Transverse colon (tissue), 4 donors: ENCODE measurements at regions not wholly inside any gene's neighbourhood (a gene's known extent, or its start where the extent isn't known, plus 50 kb on each side); places are given as distances from the start of the nearest gene placed in this dataset.

Source experiments
- DNase-seq: peaks from one replicate; pipeline ENCODE4 v3.0.0-alpha.2; 2019
- H3K27ac ChIP-seq, 4 donors: fragments of 200-600 bp; sonication (generic); 2 replicates each; pipeline ENCODE4 v1.5.1; 2016 to 2018; ENCODE audit warnings: inconsistent platforms in 4 of 4
- H3K27me3 ChIP-seq: fragments of 200-600 bp; sonication (generic); 2 replicates; pipeline ENCODE4 v1.5.1; 2017; ENCODE audit warnings: inconsistent platforms
- H3K36me3 ChIP-seq, 4 donors: fragments of 200-600 bp; sonication (generic); 2 replicates each; pipeline ENCODE4 v1.5.1; 2017 to 2019; ENCODE audit warnings: inconsistent platforms in 4 of 4
- H3K4me1 ChIP-seq, 4 donors: fragments of 200-600 bp; sonication (generic); 2 replicates each; pipeline ENCODE4 v1.5.1; 2017 to 2020; ENCODE audit warnings: inconsistent platforms in 4 of 4
- H3K4me3 ChIP-seq, 4 donors: fragments of 200-600 bp; sonication (generic); 1 replicate in 1 of 4; 2 replicates in 3 of 4; pipeline versions ENCODE4 v1.5.1 to v1.6.1; 2017 to 2019; ENCODE audit warnings: inconsistent platforms in 4 of 4
- H3K9me3 ChIP-seq, 2 donors: fragments of 200-600 bp; sonication (generic); 2 replicates each; pipeline ENCODE4 v1.5.1; 2017 to 2019; ENCODE audit warnings: inconsistent platforms in 2 of 2
- EP300 ChIP-seq: sonication (generic); formaldehyde crosslinking; IDR thresholded peaks from one replicate; pipeline ENCODE4 v1.6.1; 2017; ENCODE audit warnings: antibody characterized with exemption, low read depth
- POLR2A ChIP-seq: fragments of 450-650 bp; IDR thresholded peaks from one replicate; pipeline ENCODE4 v1.6.1; 2016; ENCODE audit warnings: antibody characterized with exemption, mild to moderate bottlenecking, moderate library complexity
- POLR2AphosphoS5 ChIP-seq, 3 donors: sonication (generic); formaldehyde crosslinking; IDR thresholded peaks; one replicate each; pipeline ENCODE4 v1.6.1; 2016; ENCODE audit warnings: antibody characterized with exemption in 3 of 3
- WGBS, 2 donors: methylation state at CpG; one replicate each; pipeline ENCODE4 v1.1.5; 2018; ENCODE audit warnings: low coverage in 1 of 2; 5-methylcytosine and 5-hydroxymethylcytosine counted together
- in situ Hi-C, 4 donors: fragments of 200-750 bp; cut with MboI; loops; one replicate each; pipeline versions ENCODE4 v1.15.0 to v1.15.1; 2017; ENCODE audit warnings: low sequenced_read_pairs in 3 of 4, low pct_ligation_motif_present in 1 of 4, low pct_unique_long_range_greater_than_20kb in 1 of 4
- intact Hi-C: fragments of 100-400 bp; cut with DNase I; formaldehyde crosslinking; loops from one replicate; pipeline ENCODE4 v1.15.1; 2023; ENCODE audit warnings: low total_unique reads
- TF ChIP-seq, protein P1 (sequence below), 5 experiments: fragments of 200-600 bp in 3 of 5; fragments of 450-650 bp in 2 of 5; sonication (generic) in 3 of 5; IDR thresholded peaks; 1 replicate in 2 of 5; 2 replicates in 3 of 5; pipeline ENCODE4 v1.5.1; 2016 to 2017; ENCODE audit warnings: antibody characterized with exemption in 5 of 5, inconsistent platforms in 3 of 5, mild to moderate bottlenecking in 2 of 5, moderate library complexity in 1 of 5

GRCh38 chr13:22074403-22074802 lies 403.5 kb downstream of the FGF9 start:
- Histone ChIP-seq H3K4me3 (no peak overlapping the region), H3K27ac (no peak overlapping the region), H3K27me3 (no peaks in the 10 kb centered on the region), H3K36me3 (no peaks in the 10 kb centered on the region), H3K9me3 (no peaks in the 10 kb centered on the region), H3K4me1 (no peaks in the 10 kb centered on the region)
- DNase-seq = no peak
- TF ChIP-seq, protein P1, sequence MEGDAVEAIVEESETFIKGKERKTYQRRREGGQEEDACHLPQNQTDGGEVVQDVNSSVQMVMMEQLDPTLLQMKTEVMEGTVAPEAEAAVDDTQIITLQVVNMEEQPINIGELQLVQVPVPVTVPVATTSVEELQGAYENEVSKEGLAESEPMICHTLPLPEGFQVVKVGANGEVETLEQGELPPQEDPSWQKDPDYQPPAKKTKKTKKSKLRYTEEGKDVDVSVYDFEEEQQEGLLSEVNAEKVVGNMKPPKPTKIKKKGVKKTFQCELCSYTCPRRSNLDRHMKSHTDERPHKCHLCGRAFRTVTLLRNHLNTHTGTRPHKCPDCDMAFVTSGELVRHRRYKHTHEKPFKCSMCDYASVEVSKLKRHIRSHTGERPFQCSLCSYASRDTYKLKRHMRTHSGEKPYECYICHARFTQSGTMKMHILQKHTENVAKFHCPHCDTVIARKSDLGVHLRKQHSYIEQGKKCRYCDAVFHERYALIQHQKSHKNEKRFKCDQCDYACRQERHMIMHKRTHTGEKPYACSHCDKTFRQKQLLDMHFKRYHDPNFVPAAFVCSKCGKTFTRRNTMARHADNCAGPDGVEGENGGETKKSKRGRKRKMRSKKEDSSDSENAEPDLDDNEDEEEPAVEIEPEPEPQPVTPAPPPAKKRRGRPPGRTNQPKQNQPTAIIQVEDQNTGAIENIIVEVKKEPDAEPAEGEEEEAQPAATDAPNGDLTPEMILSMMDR (IDR thresholded peaks at IDR 0.05) = no peak
- no peak for TF ChIP-seq EP300
- TF ChIP-seq POLR2AphosphoS5 (IDR thresholded peaks at IDR 0.05) = no peak
- TF ChIP-seq POLR2A = no peak
- in situ Hi-C loops (no loop called here), intact Hi-C loops (no loop called here)

DNA sequence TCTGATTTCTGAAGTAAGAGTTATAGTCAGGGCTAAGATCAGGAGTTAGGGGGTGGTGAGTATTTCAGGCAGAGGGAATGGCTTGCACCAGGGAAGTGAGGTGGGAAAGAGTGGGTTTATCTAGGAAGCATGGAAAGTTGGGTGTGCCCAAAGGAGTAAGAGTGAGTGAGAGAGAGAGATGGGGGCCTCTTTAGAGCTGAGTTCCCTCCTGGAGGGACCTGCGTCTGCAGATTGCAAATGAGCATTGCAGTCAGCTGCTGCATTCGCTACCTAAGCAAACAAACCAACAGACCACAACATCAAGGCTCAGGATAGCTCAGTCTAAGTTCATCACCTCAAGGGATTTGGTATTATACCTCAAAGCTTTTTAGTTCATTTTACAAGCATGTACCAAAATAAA lies 405.8 kb downstream of the FGF9 start:
- Histone ChIP-seq H3K4me1 (no peaks in the 10 kb centered on the region), H3K4me3 (no peak overlapping the region), H3K27me3 (no peaks in the 10 kb centered on the region), H3K36me3 (no peaks in the 10 kb centered on the region), H3K9me3 (no peaks in the 10 kb centered on the region), H3K27ac (no peak overlapping the region)
- in situ Hi-C loops (no loop called here), intact Hi-C loops (no loop called here)
- no peak for DNase-seq
- 22 to 41% methylated on average over 2 of the region's 2 CpGs for WGBS, 2 donors
- TF ChIP-seq, protein P1 (IDR thresholded peaks at IDR 0.05) = no peak
- TF ChIP-seq EP300 (no peak), POLR2AphosphoS5 (IDR thresholded peaks at IDR 0.05) (no peak), POLR2A (no peak)

GRCh38 chr13:22077205-22077683 lies 406.4 kb downstream of the FGF9 start:
- Histone ChIP-seq H3K4me1 (peaks cover 0 to 3% (median 0%) of the 10 kb centered on the region in 4 donors), H3K36me3 (no peaks in the 10 kb centered on the region), H3K27ac (no peak overlapping the region), H3K9me3 (no peaks in the 10 kb centered on the region), H3K27me3 (no peaks in the 10 kb centered on the region), H3K4me3 (no peak overlapping the region)
- in situ Hi-C loops (no loop called here), intact Hi-C loops (no loop called here)
- DNase-seq = no peak
- no peak for TF ChIP-seq EP300
- TF ChIP-seq, protein P1 (IDR thresholded peaks at IDR 0.05) = no peak
- TF ChIP-seq POLR2AphosphoS5 (IDR thresholded peaks at IDR 0.05) = no peak
- TF ChIP-seq POLR2A = no peak
- 26 to 27% methylated on average over 3 of the region's 3 CpGs for WGBS, 2 donors

DNA sequence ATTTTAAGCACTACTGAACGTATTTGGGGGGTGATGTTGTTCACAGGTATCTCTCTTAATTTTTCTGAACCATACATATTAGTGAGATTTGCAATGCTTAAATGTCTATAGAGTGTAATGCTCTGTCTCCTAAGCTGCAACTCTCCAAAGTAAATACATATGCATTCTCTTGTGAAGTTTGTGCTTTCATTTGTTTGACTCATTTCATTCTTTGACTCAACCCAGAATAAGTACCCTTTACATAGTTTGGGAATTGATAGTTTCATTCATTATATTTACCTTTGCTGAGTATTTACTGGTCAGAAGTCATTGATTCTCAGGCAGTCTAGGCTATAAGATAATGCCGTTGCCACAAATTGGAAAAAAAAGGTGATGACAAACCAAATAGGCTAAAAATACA lies 406.9 kb downstream of the FGF9 start:
- no peaks in the 10 kb centered on the region for H3K36me3 ChIP-seq
- DNase-seq = no peak
- TF ChIP-seq POLR2AphosphoS5 (IDR thresholded peaks at IDR 0.05) (no peak), POLR2A (no peak), EP300 (no peak)
- TF ChIP-seq, protein P1 (IDR thresholded peaks at IDR 0.05) = no peak
- no peak overlapping the region for H3K4me3 ChIP-seq
- peaks cover 0 to 7% (median 0%) of the 10 kb centered on the region in 4 donors for H3K4me1 ChIP-seq
- H3K9me3 ChIP-seq = no peaks in the 10 kb centered on the region
- in situ Hi-C loops = no loop called here
- 32% methylated on average over 2 of the region's 2 CpGs for WGBS, 2 donors
- intact Hi-C loops = no loop called here
- H3K27me3 ChIP-seq = no peaks in the 10 kb centered on the region
- H3K27ac ChIP-seq = no peak overlapping the region
